GM18858 (cell line): ENCODE measurements at regions not wholly inside any gene's neighbourhood (a gene's known extent, or its start where the extent isn't known, plus 50 kb on each side); places are given as distances from the start of the nearest gene placed in this dataset.

ENCODE experiments used
- ATAC-seq: cut with Tn5 transposase; IDR thresholded peaks from one replicate; pipeline ENCODE4 v1.9.1; 2021; ENCODE audit not compliant: unreplicated experiment

GRCh38 chrX:110408949-110409588 lies 50.4 kb downstream of the RTL9 start:
- no peak for ATAC-seq

GRCh38 chrX:110409925-110410324 lies 51.3 kb downstream of the RTL9 start:
- ATAC-seq, result no peak

- no peak for ATAC-seq
Observed at GRCh38 chrX:110410603-110411002, 52.0 kb downstream of the RTL9 start.

DNA sequence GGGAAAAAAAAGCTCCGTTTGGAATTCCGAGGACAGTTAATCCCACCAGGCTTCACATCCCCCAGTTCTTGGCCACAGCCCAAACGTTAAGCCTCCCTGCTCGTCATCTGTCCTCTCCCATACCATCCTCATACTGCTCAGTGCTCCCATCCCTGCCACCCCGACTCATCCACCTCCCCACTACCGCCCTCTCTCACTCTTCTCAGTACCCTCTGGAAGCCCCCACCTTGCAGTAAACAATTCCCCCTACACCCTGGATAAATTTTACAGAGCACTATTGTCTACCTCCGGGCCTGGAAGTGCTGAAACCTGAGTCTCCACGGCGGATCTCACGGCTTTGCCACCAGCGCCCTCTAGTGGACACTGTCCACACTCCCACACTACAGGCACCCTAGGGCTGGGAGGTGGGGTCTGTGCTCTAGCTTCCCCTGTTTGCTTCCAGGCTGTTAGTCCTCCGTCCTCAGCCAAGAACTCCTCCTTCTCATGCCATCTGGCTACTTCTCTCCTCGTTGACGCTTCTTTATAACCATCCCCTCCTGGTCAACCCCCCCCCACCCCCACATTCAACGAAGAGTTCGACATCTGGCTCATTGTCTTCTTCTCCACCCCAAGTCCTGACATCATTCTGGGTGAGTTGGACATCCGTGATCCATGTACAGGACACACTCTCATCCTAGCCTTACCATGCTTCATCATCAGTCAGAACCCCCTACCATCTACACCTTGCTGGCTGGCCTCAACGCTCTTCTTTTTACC lies 54.5 kb downstream of the RTL9 start:
- peak; percentile 62 for ATAC-seq

DNA sequence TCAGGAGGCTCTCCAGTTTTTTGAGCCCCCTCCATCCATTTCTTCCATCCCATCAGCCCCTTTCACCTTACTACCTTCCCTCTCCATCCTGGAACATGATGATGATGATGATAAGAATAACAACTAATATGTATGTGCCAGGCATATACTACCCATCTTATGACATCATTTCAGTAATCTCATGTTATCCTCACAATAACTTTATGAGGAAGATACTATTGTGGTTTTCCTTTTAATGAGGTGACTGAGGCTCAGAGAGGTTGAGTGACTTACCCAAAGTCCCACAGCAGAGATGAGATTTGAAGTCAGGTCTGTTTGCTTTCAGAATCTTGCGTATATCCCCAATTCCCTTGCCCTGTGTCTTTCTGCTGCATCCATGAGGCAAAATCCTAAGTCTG lies 55.1 kb downstream of the RTL9 start:
- no peak for ATAC-seq

GRCh38 chrX:110414273-110414672 lies 55.6 kb downstream of the RTL9 start:
- ATAC-seq, result peak; percentile 16

DNA sequence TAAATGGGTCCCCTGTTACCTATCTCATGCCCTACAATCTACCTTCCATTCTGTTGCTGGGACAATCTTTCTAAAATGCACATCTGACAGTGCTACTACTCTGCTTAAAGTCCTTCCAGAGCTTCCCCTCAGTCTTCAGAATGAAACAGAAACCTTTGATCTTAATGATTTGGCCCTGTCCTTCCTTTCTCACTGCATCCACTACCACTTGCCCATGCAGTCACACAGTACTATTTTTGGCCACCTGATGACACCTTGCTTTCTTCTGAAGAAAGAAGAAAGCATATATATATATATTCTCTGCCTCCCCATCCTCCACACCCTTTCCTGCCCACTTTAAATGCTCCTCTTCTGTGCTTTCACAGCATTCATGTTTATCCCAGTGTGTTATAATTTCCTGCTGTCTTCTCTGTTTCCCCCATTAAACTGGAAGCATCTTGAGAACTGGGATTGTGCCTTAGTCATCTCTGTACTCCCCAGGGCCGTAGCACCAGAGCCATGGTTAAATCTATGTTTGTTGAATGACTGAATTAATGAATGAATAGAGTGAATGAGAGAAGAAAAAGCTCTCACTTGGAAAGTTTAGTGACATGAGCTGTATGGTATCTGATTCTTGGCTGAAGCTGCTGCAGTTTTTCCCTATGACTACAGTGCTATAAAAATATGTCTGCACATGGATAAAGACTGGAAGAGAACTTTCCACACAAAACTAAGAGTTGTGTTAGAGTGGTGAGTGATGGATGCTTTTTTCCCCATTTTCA lies 56.2 kb downstream of the RTL9 start:
- peak; percentile 82 for ATAC-seq

- no peak for ATAC-seq
Observed at GRCh38 chrX:110415440-110416170, 57.0 kb downstream of the RTL9 start.

DNA sequence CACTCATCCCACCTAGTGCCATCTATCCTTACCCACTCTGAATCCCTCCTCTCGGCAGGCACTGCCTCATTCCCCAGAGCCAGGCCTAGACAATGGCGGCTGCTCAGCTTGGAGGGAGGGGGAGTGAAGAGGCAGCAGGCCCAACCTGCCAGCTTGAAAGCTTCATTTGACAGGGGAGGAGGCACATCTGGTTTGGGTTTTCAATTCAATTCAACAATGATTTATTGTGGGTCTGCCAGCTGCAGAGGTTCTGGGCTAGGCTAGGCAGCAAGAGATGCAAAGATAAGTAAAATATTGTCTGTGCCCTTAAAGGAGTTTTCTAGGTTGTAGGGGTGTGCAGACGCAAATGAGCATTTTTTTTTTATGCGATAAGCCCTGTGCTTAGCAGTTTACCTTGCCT lies 58.5 kb downstream of the RTL9 start:
- ATAC-seq, result no peak

GRCh38 chrX:110418316-110419235 lies 59.9 kb downstream of the RTL9 start:
- no peak for ATAC-seq

DNA sequence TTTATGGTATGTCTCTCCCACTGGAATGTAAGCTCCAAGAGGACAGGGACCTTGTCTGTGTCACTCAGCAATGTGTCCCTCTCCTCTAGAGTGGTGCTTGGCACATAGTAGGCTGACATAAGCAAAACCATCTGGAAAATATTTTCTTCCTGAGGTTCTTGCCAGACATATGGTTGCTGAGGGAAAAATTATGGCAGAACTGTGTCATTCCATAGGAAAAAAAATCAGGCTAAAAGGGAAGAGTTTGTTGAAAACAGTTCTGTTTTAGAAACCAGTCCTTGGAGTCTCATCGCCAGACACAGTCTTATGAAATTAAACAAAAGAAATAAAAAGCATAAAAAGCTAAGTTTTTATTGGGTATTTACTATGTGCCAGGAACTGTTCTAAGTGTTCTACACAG lies 60.9 kb downstream of the RTL9 start:
- ATAC-seq, result no peak

DNA sequence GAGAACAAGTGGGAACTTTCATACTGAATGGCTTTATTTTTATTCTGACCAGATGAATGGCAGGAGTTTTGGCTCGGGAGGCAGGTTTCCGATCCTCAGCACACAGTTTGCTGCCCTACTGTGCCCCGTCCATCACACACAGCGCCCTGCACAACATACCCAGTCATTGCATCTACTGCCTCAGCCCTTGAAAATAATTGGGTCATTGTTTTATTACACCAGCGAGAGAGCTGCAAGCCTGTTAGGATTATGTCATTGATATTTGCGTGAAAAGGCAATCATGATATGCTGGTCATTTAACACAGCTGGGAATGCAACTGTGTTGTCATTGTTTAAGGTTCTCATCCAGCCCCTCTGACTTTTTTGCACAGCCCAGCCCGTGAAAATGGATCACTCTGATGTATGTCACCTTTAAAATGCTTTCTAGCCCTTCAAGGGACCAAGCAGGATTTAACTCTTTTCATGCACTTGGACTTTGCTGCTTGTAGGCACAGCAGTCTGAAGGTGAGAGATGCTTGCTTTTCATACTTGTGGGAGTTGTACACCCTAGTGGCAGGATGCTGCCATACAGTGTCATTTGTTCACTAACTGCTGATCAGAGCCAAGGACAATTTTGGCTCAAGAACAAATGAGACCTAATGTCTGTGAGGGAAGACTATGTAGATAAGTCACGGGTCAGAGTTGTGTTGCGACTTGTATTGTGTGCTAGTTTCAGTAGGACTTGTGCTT lies 62.3 kb downstream of the RTL9 start:
- no peak for ATAC-seq

- no peak for ATAC-seq
Observed at GRCh38 chrX:110421500-110422455, 63.1 kb downstream of the RTL9 start.

DNA sequence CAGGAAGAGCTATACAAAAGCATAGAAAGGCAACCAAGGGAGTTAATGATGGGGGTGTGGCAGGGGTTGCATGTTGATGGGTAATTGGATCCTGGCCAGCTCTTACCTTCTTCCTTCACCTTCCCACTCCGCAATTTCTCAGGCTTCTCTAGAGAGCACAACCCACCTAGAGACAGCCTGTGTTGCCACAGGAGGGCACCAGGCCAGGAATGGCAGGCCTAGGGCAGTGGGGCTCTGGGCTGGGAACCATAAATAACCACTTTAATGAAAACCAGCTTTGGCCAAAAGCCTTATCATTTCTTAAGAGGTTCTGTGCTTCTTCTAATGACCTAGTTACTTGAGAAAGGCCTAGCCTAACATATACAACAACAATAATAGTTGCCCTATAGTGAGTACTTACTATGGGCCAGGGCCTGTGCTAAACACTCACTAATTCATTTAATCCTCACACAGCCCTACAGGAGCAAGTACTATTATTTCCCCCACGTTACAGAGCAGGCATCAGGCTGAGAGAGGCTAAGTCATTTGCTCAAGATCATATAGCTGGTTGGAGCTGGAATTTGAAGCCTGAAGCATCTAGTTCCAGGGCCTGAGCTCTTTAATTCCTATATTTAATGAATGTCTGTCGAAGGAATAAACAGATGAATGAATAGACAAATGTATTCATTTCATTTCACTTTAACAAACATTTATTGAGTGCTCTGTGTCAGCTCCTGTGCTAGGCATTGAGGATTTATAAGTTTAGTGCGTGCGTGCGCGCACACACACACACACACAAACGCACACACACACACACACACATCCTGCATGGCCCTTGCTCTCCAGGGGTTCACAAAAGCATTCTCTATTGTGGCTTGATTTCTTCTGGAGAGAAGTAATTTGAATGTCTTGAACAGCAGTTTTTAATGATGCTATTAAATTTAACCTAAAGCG lies 66.8 kb downstream of the RTL9 start:
- ATAC-seq, result no peak

DNA sequence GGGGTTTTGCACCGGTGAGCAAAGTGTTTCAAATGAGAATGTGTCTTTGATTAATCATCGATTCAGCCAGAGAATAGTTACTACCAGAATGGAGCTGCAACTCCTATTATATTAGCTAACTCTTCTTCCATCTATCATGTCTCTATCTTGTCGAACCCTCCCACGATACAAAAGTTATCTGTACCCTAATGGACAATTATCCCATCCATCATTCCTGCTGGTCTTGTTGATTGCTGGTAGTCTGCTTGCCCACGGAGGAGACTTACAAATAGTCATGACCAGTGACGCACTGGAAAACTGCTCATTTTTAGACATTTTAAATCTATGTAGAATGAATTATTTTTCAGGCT lies 67.5 kb downstream of the RTL9 start:
- ATAC-seq, result no peak

GRCh38 chrX:110427076-110427475 lies 68.4 kb downstream of the RTL9 start:
- no peak for ATAC-seq

DNA sequence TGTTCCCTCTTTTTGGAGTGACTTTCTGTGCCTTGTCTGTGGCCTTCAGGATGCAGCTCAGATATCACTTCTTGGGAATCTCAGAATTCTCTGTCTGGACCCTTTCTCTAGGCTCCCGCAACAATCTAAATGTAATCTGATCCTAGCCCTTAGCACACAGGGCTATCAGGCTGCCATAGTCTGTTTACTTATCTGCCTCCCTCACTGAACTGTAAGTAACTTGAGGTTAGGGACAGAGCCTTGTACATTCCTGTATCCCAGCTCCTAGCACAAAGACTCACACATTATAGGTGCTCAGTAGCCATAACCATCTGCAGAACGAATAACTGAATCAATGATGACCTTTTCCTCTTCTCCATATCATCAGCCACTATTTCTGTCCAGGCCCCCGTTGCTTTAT lies 69.5 kb downstream of the RTL9 start:
- no peak for ATAC-seq
